DND-41 (cell line): ENCODE measurements at regions not wholly inside any gene's neighbourhood (a gene's known extent, or its start where the extent isn't known, plus 50 kb on each side); places are given as distances from the start of the nearest gene placed in this dataset.

ENCODE experiments used
- EZH2 ChIP-seq: IDR thresholded peaks from 3 replicates; pipeline ENCODE4 v1.6.1; 2012; ENCODE audit warnings: borderline replicate concordance, low read depth, mild to moderate bottlenecking, moderate library complexity, low read length, inconsistent platforms; ENCODE audit not compliant: severe bottlenecking
- TF ChIP-seq, protein P1 (sequence below): IDR thresholded peaks from 2 replicates; pipeline ENCODE4 v1.5.1; 2012; ENCODE audit warnings: borderline replicate concordance, low read length, moderate library complexity, mild to moderate bottlenecking; ENCODE audit not compliant: poor library complexity, severe bottlenecking; ENCODE audit errors: extremely low read depth

DNA sequence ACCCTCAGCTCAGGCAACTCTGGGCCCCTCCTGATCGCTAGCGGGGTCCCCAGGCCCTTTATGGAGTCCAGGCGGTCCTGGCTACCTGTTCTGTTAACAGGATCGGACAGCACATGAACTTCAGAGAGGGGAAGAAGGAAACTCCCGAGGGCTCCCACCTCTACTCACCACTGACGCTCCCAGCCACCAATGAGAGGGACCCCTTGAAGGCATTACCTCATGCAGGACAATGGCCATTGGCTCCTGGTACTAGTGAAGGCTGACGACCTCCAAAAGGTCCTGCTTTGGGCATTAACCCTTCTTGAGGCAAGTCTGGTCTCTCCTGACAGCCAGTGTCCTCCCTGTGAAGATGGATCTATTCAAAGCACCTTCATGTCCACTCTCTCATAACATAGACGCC is 71.5 kb upstream of the LMO1 start:
- TF ChIP-seq, protein P1, sequence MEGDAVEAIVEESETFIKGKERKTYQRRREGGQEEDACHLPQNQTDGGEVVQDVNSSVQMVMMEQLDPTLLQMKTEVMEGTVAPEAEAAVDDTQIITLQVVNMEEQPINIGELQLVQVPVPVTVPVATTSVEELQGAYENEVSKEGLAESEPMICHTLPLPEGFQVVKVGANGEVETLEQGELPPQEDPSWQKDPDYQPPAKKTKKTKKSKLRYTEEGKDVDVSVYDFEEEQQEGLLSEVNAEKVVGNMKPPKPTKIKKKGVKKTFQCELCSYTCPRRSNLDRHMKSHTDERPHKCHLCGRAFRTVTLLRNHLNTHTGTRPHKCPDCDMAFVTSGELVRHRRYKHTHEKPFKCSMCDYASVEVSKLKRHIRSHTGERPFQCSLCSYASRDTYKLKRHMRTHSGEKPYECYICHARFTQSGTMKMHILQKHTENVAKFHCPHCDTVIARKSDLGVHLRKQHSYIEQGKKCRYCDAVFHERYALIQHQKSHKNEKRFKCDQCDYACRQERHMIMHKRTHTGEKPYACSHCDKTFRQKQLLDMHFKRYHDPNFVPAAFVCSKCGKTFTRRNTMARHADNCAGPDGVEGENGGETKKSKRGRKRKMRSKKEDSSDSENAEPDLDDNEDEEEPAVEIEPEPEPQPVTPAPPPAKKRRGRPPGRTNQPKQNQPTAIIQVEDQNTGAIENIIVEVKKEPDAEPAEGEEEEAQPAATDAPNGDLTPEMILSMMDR = no peak
- no peak for TF ChIP-seq EZH2
